HG03108 (cell line): ENCODE measurements at regions not wholly inside any gene's neighbourhood (a gene's known extent, or its start where the extent isn't known, plus 50 kb on each side); places are given as distances from the start of the nearest gene placed in this dataset.
"Not testable (repeated sequence)": the region's sequence is repeated elsewhere in the genome, so short reads cannot be mapped to it uniquely, and the experiment has no call there.

ENCODE experiments used
- ATAC-seq: cut with Tn5 transposase; IDR thresholded peaks from one replicate; pipeline ENCODE4 v1.9.1; 2021; ENCODE audit warnings: moderate library complexity; ENCODE audit not compliant: unreplicated experiment

DNA sequence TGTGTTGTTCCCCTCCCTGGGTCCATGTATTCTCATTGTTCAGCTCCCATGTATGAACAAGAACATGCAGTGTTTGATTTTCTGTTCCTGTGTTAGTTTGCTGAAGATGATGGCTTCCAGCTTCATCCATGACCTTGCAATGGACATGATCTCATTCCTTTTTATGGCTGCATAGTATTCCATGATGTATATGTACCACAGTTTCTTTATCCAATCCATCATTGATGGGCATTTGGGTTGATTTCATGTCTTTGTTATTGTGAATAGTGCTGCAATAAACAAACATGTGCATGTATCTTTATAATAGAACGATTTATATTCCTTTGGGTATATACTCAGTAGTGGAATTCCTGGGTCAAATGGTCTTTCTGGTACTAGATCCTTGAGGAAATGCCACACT is 65.1 kb upstream of the SLC13A1 start:
- ATAC-seq = not testable (repeated sequence)

DNA sequence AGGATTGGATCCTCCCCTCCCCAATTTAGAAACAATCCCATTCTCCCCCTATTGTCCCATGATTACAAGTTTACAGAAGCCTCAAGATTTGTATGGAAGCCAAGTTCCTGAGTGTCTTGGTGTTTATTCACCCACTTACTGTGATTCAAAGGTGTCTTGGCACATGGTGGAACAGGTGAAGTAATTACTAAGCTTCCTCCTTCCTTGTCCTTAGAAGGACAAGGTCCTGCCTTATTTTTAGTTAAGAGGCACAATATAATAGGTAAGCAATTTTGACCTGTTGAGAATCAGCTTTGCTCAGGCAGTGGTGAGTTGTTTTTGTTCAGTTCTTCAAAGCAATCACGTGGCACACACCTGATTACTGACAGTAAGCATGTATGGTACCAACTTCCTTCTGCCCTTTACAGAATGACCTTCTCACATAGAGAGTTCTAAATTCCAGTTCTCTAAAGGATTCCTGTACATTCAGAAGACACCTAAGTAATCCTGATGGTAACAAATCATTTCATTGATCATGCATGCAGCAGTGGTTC is 60.7 kb upstream of the SLC13A1 start:
- no peak for ATAC-seq

DNA sequence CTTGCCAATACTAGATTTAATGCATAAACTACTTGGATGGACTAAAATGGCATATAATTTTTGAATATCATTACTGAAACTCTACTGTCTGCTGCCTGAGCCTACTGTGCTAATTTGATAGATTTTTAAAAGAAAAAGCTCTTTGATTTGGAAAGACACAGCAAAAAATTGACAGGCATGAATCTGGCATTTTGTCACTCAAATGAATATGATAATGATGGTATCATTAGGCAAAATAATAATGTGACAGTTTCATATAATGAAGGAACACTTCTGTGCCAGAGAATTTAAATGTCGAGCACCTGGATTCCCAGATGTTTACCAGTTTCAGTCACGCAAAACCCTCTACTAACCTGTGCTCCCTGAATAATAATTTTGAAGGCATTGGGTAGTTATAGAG is 60.0 kb upstream of the SLC13A1 start:
- no peak for ATAC-seq
